GM18520 (cell line): ENCODE measurements at regions not wholly inside any gene's neighbourhood (a gene's known extent, or its start where the extent isn't known, plus 50 kb on each side); places are given as distances from the start of the nearest gene placed in this dataset.

ENCODE experiments used
- ATAC-seq: cut with Tn5 transposase; IDR thresholded peaks from one replicate; pipeline ENCODE4 v1.9.1; 2021; ENCODE audit not compliant: unreplicated experiment

DNA sequence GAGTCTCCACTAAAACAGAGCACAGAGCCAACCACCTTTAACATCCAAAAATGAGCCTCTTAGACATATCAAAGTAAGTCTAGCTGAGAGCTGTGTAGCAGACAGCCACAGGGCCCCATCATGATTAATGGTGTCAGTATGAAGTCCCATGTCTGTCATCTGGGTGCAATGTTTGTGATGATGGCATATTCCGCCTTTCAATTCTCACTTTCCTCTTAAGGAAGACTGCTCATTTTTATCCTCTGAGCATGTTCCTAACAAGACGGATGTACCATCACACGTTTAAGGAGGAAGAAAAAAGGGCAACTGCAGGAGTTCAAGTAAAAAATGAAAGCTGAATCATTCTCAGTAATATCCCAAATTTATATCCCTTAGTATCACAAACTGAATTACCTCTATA, 85.8 kb upstream of the KCNMB2 start:
- ATAC-seq = no peak

DNA sequence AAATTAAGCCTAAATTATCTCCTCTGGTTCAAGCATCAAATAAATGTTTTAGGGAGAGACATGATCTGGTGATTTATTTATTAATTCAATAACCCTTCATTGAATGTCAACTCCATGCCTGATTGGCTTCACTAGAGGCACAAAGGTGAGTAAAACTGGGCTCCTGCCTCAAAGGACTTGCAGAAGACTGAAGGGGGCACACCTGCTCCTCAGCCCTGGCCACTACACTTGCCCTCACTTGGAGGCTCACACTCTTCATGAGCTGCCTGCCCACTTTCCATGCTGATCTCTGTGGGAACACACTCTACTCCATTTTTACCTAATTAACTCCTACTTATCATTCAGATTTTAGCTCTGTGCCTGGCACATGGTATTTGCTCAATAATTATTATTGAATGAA, 84.4 kb upstream of the KCNMB2 start:
- ATAC-seq = no peak

DNA sequence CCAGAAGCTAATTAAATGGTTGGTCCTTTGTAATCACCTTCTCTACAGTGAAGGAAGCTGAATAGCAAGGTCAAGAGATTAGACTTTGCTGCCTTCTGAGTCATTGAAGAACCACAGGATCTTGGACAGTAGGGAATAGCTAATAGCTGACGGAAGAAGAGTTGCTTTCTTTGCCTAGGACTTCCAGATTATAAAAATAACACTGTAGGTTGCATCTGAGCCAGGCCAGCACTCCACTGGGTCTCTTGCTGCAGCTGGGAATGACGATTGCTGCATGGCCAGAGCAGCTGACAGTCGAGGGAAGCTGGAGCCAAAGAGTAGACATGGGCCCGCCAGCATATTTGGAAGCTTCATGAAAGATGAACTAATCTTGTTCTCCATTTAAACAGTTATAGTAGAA, 81.5 kb upstream of the KCNMB2 start:
- no peak for ATAC-seq

DNA sequence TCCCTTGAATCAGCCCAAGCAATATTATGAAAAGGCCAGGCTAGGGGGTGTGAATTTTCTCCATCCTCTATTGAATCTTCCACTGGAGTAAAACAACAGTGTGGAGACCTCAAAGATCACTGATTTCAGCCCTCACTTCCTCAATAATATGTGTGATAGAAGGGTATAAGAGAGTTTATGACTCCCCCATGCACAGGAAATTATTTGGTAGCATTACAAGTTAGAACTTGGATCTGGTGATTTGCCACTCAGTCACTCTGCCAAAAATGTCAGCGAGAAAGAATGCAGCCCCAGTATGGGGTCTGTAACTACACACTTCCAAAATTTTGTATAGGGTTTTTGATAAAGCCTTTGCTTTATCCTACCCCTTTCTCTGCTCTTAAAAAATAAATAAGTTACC, 81.0 kb upstream of the KCNMB2 start:
- ATAC-seq = no peak

DNA sequence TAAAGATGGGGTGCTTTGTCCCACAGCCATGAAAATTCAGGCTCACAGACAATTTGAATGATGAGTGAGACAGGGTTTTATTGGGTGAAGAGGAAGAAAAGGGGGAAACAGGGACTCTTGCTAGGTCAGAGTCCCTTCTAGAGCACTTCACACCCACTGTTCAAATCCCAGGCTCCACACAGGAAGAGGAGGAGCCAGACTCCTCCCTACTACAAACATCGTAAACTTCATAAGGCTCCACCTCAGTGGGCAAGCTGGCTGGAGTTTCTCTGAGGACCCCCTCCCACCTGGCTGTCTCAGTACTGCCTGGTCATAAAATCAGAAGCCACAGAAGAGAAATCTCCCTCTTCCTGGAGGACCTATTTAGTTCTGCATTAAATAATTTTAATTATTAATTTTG, 80.3 kb upstream of the KCNMB2 start:
- no peak for ATAC-seq

DNA sequence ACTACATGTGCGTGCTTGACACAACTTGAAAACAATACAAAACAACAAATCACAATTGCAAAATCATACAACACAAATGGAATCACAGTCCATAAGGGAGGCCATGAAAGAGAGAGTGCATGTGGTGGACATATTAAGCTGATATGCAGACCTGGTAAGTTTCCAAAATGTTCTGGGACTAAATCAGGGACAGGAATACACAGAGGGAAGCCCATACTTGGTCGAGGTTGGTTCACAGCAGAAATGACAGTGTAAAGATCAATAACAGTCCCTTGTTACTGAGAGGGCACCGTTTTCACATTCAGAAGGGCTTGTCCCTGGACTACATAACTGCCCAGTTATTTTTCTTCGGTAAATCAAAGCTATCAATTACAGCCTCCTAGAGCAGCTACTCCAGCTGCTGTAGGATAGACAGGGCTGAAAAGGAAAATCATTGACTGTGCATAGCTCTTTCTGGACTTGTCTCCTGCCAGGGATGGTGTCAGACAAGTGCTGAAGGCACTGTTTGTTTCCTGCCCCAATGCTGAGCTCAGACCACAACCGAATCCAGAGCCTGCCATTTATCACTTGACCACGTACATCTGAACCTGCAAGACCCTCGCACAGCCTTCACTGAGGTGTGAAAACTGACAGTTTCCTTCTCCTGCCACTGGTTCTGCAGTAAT, 79.5 kb upstream of the KCNMB2 start:
- no peak for ATAC-seq

DNA sequence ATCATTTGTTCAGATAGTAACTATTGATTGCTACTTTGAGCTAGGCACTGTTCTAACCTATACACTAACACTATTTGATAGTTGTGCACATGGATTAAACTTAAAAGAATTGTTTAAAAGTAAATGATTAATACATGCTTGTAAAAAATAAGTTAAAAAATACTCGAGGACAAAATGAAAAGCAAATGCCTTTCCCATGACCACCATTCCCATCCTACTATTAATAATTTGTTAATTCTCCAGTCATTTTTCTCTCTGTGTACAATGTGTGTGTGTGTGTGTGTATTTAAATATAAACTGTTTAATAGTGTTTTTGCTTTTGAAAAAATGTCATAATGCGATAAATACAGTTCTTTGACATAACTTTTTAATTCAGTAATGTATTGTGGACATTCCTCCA, 78.7 kb upstream of the KCNMB2 start:
- no peak for ATAC-seq

DNA sequence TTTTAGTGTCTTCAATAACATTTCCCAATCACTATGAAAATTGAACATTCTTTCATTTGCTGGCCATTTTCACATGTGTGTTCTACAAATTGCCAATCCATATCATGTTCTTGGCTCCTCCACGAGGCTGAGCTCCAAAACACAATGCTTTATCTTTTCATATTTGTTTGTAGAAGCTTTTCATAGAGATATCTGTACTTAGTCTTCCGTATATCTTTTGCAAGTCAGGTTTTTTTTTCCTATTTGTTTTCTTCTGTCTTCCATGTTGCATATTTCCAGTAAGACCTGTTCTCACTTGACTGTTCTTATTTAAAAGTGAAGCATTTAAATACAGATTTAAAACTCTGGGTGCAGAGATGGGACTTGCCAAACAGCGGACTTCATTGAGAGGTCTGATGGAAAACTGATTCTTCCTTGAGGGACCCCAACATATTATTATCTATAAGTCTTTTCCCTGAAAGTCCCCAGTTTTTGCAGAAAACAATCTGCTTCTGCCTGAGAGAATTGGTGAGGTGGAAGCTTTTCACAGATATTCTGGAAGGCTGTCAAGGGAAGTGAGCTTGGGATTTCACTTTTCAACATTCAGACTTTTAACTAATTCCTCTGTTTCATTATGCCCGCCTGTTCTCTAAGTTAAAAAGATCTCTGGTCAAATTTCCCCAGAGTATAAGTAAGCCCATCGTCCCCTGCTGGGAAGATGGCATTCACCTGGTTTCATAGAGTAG, 77.8 kb upstream of the KCNMB2 start:
- ATAC-seq = no peak

DNA sequence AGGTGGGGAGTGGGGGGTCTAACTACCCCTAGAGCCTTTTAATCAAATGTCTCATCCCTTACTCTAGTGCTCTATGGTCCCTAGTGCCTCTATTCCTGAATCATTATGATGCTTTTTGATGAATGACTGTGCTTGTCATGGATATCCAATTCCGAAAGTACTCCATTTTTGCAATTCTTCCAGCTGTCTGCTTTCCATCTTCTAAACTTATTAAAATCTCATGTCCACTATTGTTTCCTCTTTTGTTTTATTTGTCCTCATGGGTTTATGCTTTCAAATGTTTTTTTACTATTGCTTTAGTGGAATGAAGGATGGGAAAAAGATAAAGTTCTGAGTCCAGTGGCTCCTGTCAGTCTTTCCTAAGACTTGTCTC, 77.2 kb upstream of the KCNMB2 start:
- no peak for ATAC-seq

DNA sequence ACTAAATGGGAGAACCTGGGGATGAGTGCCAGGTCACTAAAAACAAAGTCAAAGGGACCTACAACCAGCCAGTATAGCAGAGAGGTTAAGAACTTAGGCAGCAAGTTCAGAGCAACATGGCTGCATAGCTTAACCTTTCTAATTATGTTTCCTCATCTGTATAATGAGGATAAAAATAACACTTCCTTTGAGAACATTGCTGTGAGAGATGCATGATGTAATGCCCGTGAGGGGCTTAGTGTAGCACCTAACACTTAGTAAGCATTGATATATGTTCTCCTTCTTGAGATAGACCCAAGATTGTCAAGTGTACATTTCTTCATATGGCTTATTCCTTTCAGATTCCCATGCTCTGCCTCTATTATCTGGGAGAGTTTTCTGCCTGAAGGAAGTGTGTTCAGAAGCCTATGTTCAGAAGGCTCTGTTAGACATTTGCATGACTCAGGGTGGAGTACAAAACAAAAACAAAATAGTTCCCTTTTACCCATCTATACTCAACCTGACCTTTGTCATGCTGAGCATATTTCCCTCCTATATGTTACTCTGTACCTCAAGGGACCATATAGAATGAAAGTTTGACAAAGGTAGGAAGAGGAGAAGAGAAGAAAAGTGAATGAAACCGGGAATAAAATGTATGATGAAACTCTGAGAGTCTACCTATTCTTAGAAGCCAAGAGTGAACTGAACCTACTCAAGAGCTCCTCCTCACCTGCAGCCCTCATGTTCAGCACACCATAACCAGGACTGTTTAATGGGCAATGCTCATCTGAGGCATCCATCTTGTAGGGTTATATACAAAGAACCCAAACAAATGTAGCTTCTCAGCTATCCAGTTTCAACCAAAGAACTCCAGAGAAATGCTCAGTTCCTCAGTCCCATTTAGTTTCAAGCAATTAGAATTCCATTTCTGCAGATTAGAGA, 70.7 kb upstream of the KCNMB2 start:
- ATAC-seq = peak; percentile 58

DNA sequence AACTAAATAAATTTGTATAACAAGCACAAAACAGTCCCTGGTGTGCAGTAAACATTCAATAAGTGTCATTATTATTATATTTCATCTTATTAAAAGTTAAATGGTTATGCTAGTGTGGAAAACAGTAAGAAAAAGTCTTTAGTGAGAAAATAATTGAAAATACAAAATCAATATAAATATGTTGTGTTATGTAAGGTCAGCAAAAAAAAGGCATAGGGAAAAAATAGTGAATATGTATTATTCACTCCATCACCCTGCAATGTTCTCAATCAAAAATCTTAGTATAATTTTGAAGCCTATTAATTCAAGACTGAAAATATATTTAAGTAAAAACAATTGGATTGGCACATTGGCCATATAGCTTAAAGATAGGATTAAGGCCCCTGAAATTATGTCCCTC, 63.3 kb upstream of the KCNMB2 start:
- ATAC-seq = no peak

DNA sequence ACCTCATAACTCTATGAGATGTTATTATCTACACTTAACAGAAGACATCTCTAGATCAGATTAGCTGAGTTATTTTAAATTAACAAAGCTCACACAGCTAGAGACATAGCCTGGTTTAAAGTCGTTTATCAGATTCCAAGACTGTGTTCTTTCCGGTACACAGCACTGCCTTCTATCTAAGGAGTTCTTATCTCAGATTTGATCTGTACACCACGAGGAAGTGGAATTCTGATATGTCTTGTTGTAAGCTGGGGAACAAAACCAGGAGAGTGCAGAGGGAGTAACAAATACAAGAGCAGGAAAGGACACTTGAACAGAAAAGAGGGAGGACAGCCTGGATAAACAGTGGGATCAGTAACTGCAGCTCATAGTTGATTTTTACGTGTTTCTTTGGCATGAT, 61.7 kb upstream of the KCNMB2 start:
- ATAC-seq = no peak

DNA sequence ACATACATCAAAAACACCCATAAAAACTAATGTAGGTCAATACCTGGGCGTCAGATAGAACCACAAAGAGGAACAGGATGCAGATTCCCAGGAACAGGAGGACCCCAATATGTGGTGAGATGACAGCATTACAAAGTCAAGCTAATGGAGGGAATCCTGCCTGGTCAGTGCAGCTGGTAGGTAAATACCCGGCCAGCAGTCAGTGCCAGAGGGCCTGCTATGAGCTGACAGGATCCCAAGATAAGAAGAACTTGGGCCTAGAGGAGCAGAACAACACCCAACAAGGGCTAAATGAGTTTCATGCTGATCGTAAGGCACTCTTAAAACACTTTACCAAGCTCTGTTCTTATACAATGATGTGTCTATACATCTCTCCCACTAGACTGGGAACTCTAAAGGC, 61.2 kb upstream of the KCNMB2 start:
- ATAC-seq = no peak

DNA sequence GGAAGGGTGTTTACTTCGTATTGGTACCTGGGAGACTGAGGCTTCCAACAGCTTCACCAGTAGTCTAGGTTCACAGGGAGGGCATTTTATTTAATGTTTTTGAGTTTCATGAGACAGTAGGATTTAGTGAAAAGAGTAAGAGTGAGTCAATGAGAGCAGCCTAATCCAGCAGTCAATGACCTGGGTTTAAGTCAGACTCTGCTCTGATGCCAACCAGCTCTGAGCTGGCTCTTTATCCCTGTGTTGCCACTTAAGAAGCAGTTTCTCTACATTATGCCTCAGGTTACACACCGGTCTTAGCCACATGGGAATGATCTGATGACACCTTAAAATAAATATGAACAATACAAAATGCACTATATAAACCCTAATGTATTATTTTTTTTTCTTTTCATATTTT, 59.4 kb upstream of the KCNMB2 start:
- ATAC-seq = no peak

DNA sequence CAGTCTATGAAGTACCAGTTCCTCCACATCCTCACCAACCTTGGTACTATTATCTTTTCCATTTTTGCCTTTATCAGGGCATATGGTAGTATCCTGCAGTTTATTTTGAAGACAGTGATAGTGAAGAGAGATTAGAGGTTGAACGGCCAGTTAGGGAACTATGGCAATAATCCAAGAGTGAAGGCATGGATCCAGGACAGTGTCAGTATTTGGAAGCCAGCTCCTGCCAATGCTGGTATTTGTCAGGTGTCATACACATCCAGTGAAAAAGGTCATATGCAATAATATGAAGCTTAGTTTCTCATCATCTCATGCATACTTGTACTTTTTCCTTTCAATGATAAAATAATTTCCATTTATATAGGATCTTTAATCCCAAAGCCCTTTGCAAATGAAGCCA, 56.8 kb upstream of the KCNMB2 start:
- no peak for ATAC-seq

DNA sequence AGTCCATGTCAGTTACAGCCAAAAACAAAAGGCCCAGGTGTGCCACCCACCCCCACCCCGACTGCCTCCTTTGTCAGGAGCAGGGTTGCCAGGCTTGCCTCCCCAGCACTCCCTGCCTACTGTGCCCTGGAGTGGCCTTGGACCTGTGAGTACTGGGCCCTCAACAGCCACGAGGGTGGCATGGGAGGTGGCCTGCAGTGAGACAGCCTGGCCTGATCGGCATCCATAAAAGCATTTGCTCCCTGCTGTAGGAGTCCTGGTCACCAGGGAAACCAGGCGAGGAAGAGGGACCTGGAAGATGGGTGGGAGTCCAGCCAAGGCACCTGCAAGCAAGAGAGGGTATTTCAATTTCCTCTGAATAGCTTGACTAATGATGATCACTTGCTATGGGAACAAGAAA, 56.4 kb upstream of the KCNMB2 start:
- ATAC-seq = no peak

DNA sequence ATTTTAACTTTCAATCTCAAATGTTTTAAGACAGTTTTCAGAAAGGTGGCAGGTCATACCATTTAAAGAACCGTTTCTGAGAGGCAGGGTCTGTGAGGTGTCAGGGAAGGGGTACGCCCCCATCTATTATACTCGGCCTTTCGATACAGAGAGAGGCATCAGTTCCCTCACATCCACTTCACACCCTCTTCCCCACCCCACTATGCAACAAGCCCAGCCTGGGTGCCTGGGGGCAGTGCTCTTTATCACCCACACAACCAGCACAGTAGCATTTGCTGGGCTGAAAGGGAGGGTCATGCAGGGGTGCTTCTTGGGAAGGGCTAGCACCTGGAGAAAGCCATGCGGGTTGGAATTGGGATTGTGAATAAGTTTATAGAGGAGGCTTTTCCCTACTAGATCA, 56.0 kb upstream of the KCNMB2 start:
- ATAC-seq = no peak

DNA sequence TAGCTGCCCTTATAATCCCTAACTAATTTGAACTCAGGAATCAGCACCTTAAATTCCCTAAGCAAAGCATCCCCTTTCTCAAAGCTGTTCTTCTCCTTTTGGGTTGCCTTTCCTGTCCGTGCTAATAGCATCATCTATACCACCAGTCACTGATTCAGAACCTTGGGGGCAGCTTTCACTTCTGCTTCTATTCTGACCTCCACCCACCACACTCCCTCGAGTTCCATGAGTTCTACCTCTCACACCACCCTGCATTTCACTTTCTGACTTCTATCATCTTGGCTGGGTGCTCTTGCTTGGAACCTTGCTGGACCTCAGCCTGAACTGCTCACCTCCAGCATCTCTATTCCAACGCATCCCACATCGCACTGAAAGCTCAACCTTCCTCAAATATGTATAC, 55.4 kb upstream of the KCNMB2 start:
- peak; percentile 94 for ATAC-seq

DNA sequence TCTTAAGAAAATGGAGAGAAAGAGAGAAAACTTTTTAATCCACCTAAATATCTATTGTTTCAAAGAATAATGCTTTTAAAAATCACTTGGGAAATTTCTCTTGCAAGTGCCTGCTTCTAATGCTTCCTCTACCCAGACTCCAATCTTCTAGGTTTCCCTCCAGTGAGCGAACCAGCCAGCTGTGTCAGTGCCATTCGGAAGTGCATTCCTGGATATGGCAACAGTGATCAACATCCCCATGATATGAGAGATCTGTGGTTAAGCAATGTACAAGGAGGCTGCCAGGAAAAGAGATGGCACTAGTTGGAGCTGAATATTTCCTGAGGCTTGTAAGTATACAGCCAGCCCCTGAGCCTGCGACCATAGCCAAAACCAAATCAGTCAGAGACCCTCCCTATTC, 53.3 kb upstream of the KCNMB2 start:
- no peak for ATAC-seq

DNA sequence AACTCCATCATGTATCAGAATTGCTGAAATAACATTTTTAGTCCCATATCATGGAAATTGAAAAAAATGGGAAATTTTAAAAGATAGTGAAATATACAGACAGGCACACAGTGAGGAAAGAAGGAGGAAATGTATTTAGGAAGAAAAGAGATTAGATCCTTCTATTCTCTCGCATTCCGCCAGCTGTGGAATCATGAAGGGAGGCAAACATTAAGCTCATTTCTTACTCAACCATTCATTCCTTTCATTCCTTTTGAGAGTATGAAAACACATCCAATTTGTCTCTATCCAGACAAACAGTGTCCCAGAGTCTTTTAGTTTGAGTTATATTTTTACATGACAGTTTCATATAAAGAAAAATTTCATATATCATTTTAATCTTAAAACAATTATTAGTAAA, 52.5 kb upstream of the KCNMB2 start:
- ATAC-seq = no peak

DNA sequence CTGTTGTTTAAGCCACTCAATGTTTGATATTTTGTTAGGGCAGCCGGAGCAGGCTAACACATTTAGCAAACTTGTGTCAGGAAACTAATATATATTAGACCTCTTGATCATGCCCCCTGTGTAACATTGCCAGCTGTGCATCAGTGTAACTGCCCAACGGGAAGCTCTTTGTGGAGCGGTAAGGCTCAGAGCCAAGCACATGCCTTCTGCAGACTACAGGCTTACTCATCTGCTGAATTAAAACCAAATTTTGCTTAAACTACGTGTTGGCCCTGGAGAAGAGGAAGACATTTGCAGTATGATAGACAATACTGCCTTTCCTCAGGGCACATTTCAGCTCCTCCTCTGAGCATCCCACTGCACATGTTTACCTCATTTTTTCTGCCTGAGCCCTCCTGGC, 50.5 kb upstream of the KCNMB2 start:
- no peak for ATAC-seq
